Anterior cingulate cortex (tissue), 58 donors: ENCODE measurements at regions not wholly inside any gene's neighbourhood (a gene's known extent, or its start where the extent isn't known, plus 50 kb on each side); places are given as distances from the start of the nearest gene placed in this dataset.

Source experiments
- DNase-seq, 58 donors: peaks; one replicate each; lab custom pipeline; 2025; lab: John Stamatoyannopoulos, UW

- DNase-seq, result peak in 21 of 58 donors; percentile 0 to 30 (median 6)
These were observed 136.4 kb upstream of the USP15 start for GRCh38 chr12:62123721-62124203.

GRCh38 chr12:62127516-62127915 lies 132.7 kb upstream of the USP15 start:
- DNase-seq, result no peak

- DNase-seq, result no peak
These were observed 131.8 kb upstream of the USP15 start for GRCh38 chr12:62128175-62128975.

- no peak for DNase-seq
These were observed 130.9 kb upstream of the USP15 start for GRCh38 chr12:62129291-62129690.

- DNase-seq, result no peak
These were observed 129.8 kb upstream of the USP15 start for GRCh38 chr12:62130402-62130801.

GRCh38 chr12:62130834-62131552 lies 129.2 kb upstream of the USP15 start:
- DNase-seq, result no peak

- DNase-seq, result no peak
These were observed 126.8 kb upstream of the USP15 start for GRCh38 chr12:62133440-62133839.

GRCh38 chr12:62135553-62136200 lies 124.5 kb upstream of the USP15 start:
- DNase-seq, result no peak

GRCh38 chr12:62136496-62136895 lies 123.7 kb upstream of the USP15 start:
- no peak for DNase-seq

GRCh38 chr12:62138527-62138926 lies 121.7 kb upstream of the USP15 start:
- DNase-seq, result no peak

- no peak for DNase-seq
These were observed 113.9 kb upstream of the USP15 start for GRCh38 chr12:62146318-62146717.

- DNase-seq, result no peak
These were observed 102.2 kb upstream of the USP15 start for GRCh38 chr12:62158013-62158412.

- DNase-seq, result no peak
These were observed 101.5 kb upstream of the USP15 start for GRCh38 chr12:62158461-62159360.

- no peak for DNase-seq
These were observed 98.0 kb upstream of the USP15 start for GRCh38 chr12:62162214-62162613.

GRCh38 chr12:62163368-62163767 lies 96.8 kb upstream of the USP15 start:
- no peak for DNase-seq

GRCh38 chr12:62164036-62164435 lies 96.2 kb upstream of the USP15 start:
- no peak for DNase-seq

- DNase-seq, result no peak
These were observed 93.7 kb upstream of the USP15 start for GRCh38 chr12:62166525-62166924.

- no peak for DNase-seq
These were observed 91.8 kb upstream of the USP15 start for GRCh38 chr12:62168411-62168810.

- no peak for DNase-seq
These were observed 90.0 kb upstream of the USP15 start for GRCh38 chr12:62170241-62170640.
